ENCODE measurements at regions not wholly inside any gene's neighbourhood (a gene's known extent, or its start where the extent isn't known, plus 50 kb on each side); places are given as distances from the start of the nearest gene placed in this dataset.

DNA sequence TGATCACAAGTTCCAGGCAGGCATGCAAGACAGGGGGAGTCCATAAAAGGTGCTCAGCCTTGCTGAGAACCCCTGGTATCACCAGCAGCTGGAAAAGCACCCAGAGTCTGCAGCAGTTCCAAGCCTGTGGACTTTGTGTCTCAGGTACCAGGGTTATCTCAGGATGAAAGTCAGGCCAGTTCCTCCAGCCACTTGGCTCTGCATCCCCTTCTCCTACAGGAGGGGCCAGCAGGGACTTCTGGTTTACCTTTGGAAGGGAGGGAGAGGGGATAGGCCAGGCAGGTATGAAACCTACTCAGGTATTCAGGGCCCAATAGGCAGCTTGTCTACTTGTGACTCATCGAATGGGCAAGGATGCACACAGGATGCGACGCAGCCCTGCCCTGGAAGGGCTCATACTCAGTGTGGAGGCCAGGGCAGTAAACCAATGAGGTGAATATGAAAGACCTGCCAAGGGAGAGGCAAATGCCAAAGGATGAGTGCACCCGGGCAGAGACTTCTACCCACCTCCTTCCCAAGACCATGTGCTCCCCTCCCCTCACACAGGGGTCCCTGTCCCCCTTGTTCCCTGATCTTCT is 148.2 kb downstream of the SLC38A6 start:
- DNase-seq: no peak

DNA sequence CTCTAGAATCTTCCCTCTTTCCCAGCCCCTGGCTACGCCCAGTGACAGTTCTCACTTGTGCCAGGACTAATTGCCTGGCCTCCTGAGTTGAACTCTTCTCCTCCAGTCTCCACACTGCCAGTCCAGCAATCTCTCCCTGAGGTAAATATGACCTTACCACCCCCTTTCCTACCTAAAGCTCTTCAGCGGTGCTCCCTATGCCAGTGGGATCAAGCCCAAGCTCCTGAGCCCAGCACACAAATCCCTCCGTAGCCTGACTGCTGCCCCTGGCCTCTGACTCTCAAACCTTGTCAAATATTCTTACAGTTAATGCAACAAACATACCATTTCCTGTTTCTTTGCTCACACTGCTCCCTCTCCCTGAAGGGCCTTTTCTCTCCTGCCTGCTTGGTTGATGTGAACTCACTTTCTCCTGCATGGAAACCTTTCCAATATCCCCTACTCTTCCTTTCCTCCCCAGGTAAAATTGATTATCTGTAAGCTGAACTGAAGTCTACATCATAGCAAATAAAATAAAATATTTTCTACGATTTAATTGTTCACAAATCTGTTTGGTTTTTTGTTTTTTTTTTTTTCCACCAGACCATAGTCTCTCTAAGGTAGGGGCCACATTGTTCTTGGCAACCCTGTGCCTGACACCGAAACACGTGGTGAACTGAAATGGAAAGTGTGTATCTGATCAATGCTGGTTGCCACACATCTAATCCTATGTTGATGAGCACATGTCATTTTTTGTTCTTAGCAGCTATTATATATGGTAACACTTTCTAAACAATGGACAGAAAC is 147.5 kb downstream of the SLC38A6 start:
- DNase-seq: no peak

DNA sequence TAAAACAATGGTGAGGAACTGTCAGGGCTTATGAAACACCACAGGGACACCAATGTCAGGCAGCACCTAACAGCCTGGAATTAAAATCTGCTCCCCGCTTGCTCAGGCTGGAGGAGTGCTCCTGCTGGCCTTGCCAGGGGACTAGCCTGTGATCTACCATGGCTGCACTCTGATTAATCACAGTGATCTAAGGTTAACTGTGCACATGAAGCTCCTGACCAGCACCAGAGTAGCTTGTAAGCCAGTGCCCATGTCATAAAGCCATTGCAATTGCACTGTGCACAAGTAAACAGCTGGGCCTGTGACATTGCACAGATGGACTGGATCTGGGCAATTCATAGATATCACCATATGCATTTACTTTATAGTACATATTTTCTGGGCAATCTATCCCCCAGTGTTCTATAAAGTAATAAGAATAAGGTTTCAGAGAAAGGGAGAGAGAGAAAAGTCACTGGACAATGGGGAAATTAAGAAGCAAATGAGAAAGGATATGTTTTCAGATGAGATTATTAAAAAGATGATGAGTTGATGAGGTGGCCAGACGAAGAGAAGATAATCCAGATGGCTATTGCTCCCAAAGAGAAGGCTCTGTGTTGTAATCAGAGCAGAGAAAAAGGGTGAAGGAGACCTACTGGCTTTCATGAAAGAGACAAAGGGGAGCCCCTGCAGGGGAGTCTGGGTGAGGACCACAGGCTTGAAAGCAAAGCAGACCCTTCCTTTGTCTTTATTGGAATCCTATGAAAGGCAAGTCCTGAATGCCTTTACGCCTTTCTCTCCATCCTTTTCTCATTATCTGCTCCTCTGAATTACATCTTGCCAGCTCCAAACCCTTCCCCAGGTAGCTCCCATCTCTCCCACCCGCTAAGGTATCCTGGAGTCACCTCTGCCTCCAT is 145.8 kb downstream of the SLC38A6 start:
- peak; percentile 17 for DNase-seq

DNA sequence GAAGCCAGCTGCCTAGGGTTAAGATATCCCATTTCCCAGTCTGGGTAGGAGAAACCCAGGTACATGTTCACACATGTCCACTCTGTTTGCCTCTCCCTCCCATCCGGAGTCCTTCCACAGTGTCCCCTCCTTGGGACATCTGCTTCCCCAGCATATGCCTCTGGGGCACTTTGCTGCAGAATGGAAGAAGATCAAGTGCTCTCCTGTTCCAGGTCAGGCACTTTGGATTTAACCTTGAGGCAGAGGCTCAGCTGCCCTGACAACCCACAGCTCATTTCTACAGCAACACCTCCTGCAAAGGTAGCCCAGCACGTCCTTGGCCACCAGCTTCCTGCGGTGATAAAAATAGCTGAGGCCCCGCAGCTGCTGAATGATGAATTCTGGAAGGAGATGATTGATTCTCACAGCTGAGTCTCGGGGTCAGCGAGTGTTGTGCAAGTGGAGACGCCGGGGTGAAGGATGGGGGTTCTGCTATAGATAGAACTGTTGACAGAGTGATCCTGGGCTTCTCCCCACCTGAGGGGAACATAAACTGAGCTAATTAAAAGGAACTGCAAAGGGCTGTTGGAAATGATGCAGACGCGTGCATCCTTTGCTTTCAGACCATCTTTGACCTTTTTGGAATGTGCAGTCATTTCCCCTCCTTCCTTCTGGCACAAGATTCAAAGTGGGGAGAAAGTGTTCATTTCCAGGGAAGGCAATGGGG is 145.0 kb downstream of the SLC38A6 start:
- DNase-seq: no peak

DNA sequence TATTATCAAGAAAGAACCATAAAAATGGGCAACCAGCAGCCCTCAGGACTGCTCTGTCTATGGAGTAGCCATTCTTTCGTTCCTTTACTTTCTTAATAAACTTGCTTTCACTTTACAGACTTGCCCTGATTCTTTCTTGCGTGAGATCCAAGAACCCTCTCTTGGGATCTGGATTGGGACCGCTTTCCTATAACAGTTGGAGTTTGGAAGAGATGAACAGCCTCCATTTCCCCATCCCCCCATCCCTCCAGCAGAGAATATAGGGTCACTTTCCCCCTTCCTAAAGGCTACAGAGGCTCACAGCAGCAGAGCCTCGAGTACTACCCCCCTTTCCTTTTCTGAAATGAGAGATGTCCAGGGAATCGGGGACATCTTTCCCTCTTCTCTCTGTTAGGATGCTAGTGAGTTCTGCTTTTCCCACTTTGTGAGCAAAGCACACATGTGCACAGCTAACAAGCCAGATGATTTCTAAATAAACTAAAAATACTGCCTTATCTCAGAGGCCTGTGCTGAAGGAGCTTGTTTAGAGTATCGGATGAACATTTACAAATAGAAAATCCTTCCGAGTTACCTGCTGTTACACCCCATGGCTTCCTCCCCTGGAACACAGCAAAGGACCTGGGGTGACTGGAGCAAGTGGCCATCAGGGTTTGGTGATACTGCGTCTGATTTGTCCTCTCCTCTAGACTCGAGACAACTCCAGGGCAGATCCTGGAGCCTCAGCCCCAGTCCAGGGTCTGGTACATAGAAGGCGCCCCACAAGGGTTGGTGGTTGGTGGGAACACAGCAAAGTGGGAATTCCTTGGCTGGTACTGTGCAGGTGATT is 144.2 kb downstream of the SLC38A6 start:
- DNase-seq: no peak

DNA sequence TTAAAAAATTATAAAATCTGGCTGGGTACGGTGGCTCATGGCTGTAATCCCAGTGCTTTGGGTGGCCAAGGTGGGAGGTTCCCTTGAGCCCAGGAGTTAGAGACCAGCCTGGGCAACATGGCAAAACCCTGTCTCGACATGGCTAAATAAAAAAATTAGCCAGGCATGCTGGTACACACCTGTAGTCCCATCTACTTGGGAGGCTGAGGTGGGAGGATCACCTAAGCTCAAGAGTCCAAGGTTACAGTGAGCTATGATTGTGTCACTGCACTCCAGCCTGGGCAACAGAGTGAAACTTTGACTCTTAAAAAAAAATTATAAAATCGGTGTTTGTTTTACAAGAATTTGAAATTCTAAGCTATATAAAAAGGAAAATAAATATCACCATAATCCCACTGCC is 141.8 kb downstream of the SLC38A6 start:
- DNase-seq: no peak

DNA sequence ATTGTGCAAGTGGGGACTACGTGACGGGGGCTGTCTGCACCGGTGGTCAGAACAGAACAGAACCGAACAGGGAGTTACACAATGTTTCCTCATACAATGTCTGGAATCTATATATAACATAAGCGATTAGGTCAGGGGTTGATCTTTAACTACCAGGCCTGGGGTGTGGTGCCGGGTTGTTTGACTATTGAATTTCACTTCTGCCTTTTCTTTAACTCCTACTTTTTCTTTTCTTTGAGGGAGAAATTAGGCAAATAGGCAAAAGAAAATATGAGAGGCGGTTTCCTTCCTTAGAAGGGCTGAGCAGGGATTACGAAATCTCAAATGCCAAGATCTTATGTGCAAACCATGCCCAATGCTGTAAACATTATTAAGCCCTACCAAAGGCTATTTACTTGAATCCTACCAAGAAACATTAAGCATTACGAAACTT is 140.3 kb downstream of the SLC38A6 start:
- DNase-seq: no peak

DNA sequence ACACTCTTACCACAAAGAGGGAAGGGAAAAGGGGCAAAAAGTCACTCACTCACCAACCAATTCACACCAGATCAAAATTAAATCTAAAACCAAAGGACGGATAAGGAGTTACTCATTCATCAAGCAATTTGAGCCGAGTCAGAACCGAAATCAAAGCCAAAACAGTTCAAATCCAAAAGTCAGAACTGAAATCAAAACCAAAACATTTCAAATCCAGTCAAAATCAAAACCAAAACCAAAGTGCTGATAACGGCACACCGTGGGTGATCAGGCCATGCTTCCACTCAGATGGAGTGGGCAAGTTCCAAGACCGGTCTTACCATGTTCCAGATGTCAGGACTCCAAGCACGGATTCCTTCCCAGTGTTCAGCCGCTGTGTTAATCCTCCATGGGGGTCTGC is 139.5 kb downstream of the SLC38A6 start:
- no peak for DNase-seq

DNA sequence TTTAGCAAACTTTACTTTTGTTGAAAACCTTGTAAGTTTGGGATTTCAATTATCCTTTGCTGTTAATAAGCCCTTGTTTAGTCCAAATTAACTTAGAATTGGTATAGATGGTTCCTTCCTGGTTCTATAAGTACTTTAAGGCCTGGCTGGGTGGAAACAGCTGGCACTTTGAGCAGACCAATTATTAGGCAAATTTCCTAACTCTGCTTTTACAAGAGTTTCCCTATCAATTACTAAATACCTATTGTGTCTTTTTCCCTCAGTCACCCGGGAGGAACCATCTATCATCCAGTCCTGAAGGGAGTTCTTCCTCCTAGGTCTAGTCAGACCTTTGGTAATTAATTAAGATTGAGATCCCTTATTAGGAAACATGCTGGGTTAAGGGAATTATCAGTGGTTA is 138.0 kb downstream of the SLC38A6 start:
- no peak for DNase-seq

DNA sequence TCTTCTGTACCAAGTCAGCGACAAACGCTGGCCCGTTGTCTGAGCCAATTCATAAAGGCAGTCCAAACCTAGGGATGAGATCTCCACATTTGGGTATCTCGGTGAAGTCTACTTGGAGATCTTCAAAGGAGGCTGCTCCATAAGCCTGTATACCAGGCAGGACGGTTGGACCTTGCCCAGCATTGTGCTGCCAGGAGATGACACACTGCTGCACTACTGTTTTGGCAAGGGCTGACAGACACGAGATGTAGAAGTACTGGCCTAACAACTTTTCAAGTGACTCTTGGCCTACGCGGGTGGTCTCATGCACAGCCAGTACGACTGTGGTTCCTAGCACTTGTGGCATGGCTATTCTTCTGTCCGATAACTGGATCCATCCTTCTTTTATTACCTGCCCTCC is 135.3 kb downstream of the SLC38A6 start:
- no peak for DNase-seq

DNA sequence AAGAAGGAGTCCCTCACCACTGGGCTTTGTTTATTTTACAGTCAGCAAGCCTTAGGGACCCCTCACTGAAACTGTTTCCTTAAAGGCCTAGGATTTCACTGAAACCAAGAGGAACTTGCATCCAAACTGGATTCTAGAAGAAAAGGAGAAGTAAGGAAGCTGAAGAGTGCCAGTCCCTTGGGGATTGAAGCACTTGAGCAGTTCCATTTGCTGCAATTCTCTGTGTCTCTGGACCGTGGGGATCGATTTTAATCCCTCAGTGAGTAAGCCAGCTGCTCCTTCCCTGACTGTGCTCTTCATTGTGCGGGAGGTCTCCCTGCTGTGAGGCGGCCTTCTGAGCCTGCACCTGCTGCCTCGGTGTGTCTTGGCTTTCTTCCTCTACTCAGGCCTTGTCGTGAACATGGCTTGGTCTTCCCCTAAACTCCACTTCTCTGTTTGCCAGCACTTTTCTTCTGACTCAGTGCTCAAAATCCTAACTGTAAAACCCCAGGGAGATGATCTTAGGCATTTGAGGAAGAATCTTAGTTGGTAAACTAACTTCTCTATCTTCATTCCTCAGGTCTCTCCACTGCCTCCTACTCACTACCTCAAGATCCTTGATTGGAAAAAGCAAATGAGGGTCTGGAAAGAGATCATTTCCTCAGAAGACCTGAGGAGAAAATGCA is 132.6 kb downstream of the SLC38A6 start:
- DNase-seq: no peak

DNA sequence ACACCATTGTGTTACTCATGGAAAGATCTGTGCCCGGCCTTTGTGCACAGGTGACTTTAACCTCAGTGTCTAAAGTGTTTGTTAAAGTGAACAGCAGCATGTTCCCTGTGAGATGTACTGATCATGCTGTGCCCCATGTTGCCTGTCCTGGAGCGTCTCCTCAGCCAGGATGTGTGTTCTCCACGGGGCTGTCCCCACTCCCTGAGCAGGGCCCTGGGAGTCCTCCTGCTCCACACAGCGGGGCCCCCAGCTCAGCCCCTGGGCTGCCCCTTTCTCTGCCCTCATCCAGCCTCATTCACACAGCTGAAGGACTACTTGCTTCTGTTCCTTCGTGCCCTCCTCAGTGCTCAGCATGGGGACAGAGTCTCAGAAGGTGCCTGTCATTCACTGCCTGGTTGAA is 131.5 kb downstream of the SLC38A6 start:
- no peak for DNase-seq

DNA sequence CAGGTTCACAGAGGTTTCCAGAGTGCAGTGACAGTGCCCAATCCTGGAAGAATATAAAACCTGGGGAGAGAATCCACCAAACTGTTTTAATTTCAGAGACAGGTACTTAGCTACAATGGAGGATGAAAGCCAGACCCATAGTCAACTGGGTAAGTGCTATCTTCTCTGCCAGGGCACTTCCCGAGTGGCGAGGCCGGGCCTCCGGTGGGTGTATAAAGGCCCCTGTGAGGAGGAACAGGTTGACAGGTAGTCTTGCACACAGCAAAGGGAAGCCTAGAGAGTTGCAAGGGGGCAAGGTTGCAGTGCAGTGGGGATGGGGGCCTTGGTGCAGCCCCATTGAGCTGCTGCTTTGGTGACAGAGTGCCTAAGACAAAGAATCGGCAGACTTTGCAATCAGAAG is 130.7 kb downstream of the SLC38A6 start:
- no peak for DNase-seq

DNA sequence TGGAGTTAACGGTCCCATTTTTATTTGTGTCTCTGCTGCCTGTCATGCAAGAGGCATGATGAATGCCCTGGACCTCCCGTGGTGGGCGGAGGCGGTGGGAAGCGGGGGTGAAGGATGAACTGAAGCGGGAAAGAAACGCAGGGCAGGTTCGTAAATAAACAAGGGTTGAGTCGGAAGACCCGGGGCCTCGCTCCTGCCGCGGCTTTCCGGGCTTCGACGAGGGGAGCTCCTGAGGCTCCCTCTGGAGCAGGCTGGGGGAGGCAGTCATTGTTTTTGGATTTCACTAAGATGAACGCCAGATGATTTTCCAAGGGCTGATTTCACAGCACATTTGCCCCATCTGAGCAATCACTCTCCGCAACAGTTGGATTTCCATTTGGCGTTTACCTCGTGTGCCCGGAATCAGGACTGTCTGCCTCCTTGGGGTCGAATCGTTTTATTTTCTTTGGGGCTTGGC is 130.2 kb downstream of the SLC38A6 start:
- no peak for DNase-seq

DNA sequence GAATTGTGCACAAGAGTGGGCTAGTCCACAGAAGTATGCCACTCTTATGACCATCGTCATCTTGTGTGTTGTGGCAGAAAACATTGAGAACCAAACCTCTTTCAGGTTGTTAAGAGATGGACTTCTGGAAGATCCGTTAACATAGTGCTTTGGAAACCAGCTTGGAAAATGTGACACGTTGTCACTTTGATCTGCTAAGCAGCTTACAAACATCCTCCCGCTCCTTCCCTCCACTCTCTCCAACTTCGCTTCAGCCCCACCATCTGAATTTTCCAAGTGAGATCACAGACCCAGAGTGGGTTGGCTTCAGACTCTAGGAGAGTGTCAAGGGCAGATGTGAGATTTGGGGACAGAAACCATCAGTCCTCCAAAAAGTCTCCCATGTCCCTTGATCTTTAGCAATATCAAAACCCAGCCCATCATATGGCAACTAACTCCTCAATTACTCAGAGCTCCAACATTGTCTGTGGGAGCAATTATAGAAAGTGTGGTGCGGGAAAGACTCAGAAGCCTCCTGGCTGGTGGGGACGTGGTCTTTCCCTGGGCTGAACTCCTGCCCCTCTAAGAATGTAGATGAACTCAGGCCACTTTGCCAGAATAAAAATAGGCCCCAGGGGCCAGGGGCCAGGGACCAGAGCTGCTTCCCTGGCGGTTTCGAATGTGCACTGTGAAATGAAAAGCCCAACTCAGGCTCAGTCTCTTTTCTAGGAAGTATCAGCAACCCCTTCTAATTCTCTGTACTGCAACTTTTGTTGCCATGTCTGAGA is 129.5 kb downstream of the SLC38A6 start:
- DNase-seq: no peak

DNA sequence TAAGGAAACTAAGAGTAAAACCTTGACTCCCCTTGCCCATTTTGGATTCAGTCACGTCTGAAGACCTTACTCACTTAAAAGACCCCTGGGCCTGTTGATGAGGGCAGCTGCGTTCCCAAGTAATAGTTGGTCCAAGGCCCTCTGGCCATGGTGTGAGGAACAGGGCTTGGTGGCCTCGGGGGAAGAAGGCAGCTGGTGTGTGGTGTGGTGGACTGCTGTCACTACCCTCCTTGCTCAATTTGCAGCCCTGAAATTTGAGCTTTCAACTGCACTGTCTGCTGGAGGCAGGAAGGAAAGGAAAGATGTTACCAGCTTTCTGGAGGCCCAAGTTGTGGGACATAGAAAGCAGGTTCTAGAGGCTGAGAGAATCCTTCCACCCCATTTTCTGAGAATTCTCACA is 128.2 kb downstream of the SLC38A6 start:
- DNase-seq: no peak

DNA sequence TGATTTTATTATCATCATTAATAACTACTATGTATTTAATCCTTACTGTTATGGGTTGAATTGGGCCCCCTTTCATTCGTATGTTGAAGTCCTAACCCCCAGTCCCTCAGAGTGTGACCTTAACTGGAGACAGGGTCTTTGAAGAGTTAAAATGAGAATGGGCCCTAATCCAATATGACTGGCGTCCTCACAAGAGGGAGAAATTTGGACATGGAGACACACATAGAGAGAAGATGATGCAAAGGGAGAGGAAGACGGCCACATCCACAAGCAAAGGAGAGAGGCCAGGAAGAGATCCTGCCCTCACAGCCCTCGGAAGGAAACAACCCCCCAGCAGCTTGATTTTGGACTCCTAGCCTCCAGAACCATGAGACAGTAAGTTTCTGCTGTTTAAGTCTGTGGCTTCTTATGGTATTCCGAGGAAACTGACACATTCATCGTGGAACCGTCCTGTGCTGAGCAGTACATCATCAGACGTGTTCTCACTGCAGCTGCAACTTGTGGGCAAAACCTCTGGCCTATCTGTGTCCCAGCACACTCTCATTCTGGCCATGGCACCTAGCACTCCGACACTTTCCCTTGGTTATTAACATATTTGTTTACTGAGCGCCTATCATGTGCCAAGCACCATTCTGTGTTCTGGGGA is 127.6 kb downstream of the SLC38A6 start:
- no peak for DNase-seq

DNA sequence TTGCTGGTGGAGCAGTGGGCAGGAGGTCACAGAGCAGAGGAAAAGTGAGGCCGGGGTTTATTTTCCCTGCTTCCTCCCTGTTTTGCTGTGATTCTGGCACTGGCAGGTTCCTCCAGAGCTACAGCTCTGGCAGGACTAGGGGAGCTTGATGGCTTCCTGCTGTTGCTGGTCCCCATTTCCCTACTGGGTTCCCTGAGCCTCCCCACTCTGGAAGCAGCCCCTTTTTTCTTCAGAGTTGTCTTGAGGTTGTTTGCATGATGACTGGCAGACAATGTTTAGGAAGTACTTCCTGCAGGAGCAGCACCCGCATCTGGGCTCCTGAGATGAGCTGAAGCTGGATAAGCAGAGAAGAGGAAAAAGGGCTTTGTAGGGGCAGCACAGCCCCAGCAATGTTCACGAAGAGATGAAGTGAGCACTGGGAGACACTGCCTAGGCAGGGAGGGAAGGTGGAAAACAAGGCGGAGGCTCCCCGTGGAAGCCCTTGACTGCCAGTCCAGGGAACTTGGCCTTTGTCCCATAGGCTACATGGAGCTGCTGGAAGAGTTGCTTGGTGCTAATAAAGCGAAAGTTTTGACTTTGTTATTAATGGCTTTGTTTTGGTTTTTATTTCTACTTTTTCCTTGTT is 126.9 kb downstream of the SLC38A6 start:
- DNase-seq: no peak

DNA sequence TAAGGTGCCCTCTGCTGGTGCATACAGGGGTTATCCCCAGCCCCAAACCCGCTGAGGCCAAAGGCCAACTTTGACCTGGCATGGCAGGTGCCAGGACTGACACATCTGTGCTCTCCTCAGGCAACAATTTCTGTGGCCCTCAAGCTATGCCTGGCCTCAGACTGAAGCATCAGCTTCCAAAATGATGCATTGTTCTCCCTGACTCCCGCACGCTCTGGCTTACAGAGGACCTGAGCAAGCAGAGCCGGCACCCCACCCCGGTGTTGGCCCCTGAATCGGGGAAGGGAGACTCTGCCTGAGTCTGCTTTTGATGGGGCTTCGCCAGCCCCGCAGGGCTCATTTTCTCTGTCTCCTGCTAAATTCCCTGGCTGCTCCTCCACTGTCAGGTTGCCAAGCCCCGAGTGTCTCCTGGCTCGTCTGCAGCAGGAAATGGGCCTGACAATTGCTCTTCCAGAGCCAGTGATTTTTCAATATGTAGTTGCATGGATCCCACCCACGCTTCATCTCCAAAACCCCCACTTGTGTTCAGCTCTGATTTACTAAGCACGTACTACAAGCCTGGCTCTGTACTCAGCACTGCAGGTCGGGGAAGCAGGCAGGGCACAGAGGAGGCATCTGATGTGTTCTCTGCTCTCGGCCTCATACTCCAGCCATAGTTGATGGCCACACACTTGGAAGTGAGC is 126.1 kb downstream of the SLC38A6 start:
- no peak for DNase-seq

All from NCI-H1694 treated with DMSO at 0.1 percent for 48 hours (cell line).